A172 (cell line): ENCODE measurements at regions not wholly inside any gene's neighbourhood (a gene's known extent, or its start where the extent isn't known, plus 50 kb on each side); places are given as distances from the start of the nearest gene placed in this dataset.
"Not testable (repeated sequence)": the region's sequence is repeated elsewhere in the genome, so short reads cannot be mapped to it uniquely, and the experiment has no call there.

Experiments
- DNase-seq: peaks from one replicate; pipeline ENCODE4 v3.0.0-alpha.2; 2015; ENCODE audit warnings: low spot score

DNA sequence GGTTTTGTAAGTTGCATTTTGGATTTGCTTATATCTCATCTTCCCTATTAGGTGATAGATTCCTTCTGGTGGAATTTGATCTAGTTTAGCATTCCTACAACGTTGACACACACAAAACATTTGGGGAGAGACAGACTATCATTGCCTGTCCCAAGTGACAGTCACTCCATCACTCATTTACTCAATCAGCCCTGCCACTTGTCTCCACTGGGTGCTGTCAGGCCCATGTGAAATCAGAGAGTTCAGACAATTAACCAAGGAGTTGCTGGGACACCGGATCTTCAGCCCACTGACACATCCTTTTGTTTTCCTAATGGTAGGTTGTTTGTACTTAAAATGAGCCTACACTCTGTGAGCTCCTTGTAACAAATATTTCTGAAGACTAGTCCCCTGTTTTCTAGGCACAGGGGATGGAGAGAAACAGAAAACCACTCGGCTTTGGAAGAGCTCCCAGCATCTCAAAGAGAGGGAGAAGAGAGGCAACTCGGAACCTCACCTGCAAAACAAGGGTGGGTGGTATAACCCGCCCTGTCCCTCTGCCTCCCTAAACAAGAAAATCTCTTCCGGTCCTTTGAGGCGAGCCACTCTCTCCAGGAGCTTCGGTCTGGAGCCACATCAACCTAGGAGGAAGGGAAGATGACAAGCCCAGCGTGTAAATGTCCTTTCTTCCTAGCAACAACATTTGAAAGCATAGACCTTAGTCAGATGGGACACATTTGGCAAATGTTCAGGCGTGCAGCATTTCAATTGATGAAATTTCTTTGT lies 440.9 kb upstream of the KLF12 start:
- DNase-seq: no peak

DNA sequence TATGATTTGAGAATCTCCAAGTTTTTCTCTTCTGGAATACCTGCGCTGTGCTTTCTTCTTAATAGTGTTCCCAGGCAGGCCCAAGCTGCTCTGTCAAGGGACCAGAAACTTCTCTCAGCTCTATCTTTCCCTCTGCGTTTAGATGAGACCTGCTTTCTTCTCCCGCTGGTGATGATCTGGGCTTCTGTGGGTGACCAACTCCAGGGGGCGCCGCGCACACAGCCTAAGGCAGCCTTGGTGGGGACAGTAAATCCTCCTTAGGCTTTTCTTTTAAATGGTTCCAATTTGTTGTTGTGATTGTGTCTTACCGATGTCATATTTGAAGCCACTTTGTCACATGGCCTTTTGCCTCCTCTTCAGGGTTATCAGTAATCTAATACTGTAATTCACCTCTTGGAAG lies 439.4 kb upstream of the KLF12 start:
- no peak for DNase-seq

- no peak for DNase-seq
Observed at GRCh38 chr13:74571811-74572210, 437.6 kb upstream of the KLF12 start.

- DNase-seq: no peak
Observed at GRCh38 chr13:74570834-74571233, 436.6 kb upstream of the KLF12 start.

DNA sequence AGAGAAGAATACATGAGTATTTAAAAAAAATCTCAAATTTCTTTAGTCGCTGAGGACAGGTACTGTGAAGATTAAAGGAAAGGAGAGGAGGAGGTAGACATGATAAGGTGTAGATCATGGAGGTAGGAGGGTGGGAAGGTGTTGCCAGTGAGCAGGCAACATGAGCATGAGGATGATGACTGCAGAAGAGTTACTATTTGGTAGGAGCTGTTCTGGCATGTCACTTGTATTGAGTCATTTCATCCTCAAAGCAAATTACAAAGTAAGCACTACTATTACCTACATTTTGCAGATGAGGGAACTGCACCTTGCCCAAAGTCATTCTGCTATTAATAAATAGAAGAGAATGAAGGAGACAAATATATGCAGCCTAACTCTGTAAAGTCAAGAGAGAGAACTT lies 435.8 kb upstream of the KLF12 start:
- DNase-seq: no peak

- DNase-seq: no peak
Observed at GRCh38 chr13:74569251-74569650, 435.0 kb upstream of the KLF12 start.

DNA sequence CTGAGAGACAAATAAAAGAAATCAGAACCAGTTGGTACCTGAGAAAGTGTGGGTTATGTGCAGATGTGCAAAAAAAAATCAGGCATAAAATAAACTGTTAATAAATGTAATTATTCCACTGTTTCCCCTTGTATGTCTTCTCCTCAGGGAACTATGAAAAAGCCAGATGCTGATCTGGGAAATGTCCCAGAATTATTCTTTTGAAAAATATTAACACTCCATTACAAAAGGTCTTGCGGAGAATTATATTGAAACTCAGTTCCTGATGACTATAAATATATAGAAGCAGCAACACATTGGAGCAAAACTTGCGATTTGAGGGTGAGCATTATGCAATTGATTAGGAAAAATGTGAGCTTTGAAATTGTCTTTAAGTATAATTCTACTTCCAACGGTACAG lies 433.3 kb upstream of the KLF12 start:
- no peak for DNase-seq

GRCh38 chr13:74562381-74562780 lies 428.2 kb upstream of the KLF12 start:
- DNase-seq: no peak

DNA sequence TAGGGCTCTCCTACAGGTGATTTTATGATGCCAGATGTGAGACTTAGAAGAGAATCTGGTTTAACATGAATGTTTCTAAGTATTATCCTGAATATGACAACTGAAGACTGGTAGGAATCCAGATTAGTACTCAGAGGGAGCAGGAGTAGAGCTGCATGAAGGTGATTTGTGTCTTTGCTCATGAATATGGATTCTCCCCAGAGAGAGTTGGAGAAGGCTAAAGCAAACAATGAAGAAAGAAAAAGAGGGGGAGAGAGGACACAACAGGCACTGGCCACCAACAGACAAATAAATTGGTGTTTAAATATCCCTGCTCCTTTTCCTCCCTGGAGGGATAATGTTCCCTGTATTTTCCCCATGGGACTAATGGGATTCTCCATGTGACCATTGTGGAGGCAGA lies 427.0 kb upstream of the KLF12 start:
- no peak for DNase-seq

DNA sequence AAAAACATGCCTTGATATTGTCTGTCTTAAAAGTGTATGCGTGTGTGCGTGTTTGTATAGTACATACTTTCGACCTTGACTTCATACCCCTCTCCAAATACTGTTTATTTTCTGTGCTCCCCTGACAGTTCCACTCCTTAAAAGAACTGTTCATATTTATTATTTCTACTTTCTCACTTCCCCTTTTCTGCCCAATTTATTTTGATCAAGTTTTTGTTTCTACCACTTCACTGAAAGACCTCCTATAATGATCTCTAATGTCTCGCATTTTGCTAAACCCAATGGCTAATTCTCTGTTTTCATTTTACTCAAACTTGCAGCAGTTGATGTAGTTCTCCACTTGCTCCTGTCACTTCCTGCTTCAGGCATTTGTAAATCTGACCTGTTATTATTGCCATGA lies 426.1 kb upstream of the KLF12 start:
- no peak for DNase-seq

DNA sequence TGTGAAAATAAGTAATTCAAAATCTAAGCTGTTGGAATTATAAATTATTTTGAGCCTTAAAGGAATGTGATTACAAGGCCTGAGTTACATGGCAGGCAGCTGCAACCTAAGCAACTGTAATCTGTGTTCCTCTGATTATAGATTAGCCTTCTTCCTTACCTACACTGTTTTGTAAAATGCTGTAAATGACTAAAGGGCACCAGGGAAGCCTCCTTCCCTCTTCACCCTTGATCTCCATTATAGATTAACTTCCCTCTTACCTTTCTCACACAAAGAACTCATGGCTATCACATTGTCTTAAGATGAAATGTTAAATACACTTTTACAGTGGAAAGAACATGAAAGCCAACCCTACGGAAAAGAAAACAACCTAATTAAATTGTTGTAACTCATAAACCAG lies 423.7 kb upstream of the KLF12 start:
- DNase-seq: no peak

DNA sequence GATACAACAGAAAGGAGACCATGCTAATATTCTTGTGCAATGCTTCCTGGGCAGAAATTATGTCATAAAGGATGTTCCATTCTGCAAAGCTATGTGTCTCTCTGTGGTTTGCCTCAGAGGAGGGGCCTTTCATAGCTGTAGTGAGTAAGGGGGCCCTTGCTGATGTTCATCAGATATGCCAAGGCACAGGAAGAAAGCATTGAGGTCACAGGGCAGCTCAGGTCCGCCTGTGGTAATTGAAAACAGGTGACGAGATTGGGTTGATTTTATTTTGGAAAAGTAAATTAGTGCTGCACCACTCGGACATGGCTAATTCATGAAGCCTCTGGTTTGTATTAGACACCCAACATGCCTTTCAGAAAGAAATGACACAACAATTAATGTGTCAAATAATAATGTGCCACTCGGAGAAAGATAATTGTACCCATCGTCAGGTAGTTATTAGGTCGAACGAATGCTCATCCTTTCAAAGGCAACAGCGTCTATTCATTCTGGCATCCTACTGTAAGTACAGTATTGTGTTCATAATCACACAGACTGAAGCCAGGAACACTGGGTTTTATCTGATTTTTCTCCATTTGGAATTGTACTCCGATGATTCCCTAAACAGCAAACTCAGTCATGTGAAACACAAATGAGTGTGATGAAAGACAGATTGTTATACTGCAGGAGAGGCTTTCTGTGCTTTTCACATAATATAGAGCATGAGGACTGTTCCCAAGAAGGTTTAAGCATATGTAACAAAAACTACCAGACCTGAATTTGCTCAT lies 421.6 kb upstream of the KLF12 start:
- DNase-seq: no peak

DNA sequence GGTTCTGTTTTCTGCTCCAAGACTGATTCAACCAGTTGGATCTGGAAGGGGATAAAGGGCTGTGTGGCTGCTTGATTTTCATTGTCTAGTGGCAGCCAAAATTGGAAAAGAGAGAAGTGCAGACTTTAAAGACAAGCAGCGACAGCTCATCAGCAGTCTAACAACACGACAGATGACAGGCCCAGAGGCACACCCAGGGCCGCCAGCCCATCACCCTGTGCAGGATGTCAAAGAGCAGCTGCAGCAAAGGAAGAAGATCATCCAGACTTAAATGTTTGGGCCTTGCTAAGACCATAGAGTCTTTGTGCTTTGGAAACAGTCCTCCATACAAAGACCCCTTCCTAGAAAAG lies 421.0 kb upstream of the KLF12 start:
- DNase-seq: no peak

GRCh38 chr13:74554569-74555275 lies 420.5 kb upstream of the KLF12 start:
- DNase-seq: no peak

- no peak for DNase-seq
Observed at GRCh38 chr13:74550039-74550438, 415.8 kb upstream of the KLF12 start.

DNA sequence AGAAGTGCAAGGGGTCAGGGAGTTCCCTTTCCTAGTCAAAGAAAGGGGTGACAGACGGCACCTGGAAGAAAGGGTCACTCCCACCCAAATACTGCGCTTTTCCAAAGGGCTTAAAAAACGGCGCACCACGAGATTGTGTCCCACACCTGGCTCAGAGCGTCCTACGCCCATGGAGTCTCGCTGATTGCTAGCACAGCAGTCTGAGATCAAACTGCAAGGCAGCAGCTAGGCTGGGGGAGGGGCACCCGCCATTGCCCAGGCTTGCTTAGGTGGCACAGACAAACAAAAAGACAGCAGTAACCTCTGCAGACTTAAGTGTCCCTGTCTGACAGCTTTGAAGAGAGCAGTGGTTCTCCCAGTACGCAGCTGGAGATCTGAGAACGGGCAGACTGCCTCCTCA lies 402.4 kb upstream of the KLF12 start:
- DNase-seq: not testable (repeated sequence)

DNA sequence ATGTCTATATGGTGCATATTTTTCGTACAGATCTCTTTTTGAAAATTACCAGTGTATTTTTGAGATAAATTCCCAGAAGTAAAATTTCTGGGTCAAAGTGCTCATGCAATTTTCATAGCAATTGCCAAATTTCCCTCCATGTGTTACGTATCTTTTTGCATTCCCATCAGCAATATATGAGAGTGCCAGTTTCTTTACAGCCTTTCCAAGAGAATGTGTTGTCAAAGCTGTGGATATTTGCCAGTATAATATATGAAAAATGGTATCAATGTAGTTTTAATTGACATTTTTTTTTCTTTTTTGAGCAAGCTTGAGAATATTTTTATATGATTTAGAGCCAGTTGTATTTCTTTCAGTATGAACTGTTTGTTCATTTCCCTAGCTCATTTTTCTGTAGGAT lies 399.0 kb upstream of the KLF12 start:
- no peak for DNase-seq

GRCh38 chr13:74530011-74530410 lies 395.8 kb upstream of the KLF12 start:
- DNase-seq: no peak

DNA sequence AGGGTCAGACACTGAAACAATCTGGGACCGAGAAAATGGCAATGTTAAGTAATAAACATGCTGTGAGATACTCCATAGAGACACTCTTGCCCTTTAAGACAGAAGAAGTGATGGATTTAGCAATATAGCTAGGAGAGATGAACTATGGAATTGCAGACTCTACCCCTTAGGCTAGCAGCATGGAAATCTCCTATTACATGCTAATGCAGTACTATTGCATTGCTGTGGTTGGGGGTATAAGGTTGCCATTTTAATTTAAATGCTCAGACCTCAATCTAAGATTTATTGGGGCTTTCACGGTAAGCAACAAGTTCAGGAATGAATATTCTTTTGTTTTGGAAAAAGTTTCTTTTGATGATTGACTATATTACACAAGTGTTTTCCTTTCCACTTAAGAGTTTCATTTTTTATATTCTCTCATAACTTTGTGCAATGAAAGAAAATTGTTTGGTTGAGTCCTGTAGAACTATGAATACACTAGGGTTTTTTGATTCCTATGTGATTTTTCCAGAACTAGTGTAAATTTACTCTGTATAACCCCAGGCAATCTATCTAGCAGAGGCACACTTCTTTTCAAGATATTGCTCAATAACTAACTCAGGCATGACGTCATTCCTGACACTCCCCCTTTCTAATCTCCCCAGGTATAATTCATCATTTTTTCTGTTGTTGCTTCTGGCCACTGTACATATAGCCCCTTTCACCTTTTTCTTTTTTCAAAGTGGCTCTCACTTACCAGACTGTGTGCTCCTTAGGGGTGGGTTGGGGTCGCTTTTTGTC lies 394.7 kb upstream of the KLF12 start:
- DNase-seq: no peak

- DNase-seq: no peak
Observed at GRCh38 chr13:74523057-74523456, 388.9 kb upstream of the KLF12 start.

GRCh38 chr13:74511523-74511922 lies 377.3 kb upstream of the KLF12 start:
- DNase-seq: no peak

- DNase-seq: no peak
Observed at GRCh38 chr13:74487091-74487722, 353.0 kb upstream of the KLF12 start.
